ENCODE measurements at regions not wholly inside any gene's neighbourhood (a gene's known extent, or its start where the extent isn't known, plus 50 kb on each side); places are given as distances from the start of the nearest gene placed in this dataset.

- no peak for TF ChIP-seq CTCF (IDR thresholded peaks at IDR 0.05; ENCODE audit: control extremely low read depth, extremely low read depth, low read depth, missing control alignments)
- peak; percentile 9 for DNase-seq (ENCODE audit: extremely low spot score)
- CTCF ChIA-PET = interaction anchor here (1.0 to 1.6 kb wide), 2 partner anchors 9 to 31 kb away, joined by 3 to 4 read pairs; no protein-coding TSS in a partner anchor
- POLR2A ChIA-PET = no interaction called here
These were observed 224.7 kb upstream of the SATB1 start for GRCh38 chr3:18649666-18650363.

- no peak for DNase-seq (ENCODE audit: extremely low spot score)
- CTCF ChIA-PET = interaction anchor here (0.7 to 2.0 kb wide), 5 partner anchors 8 to 62 kb away, joined by 3 to 7 read pairs (median 3); no protein-coding TSS in a partner anchor
- POLR2A ChIA-PET = no interaction called here
- no peak for TF ChIP-seq CTCF (IDR thresholded peaks at IDR 0.05; ENCODE audit: control extremely low read depth, extremely low read depth, low read depth, missing control alignments)
These were observed 223.8 kb upstream of the SATB1 start for GRCh38 chr3:18648868-18649462.

GRCh38 chr3:18648159-18648558 is 223.0 kb upstream of the SATB1 start:
- no peak for DNase-seq (ENCODE audit: extremely low spot score)
- no peak for TF ChIP-seq CTCF (IDR thresholded peaks at IDR 0.05; ENCODE audit: control extremely low read depth, extremely low read depth, low read depth, missing control alignments)
- ChIA-PET CTCF (interaction anchor here (0.7 to 2.0 kb wide), 3 partner anchors 9 to 63 kb away, joined by 3 to 7 read pairs (median 3); no protein-coding TSS in a partner anchor), POLR2A (no interaction called here)

GRCh38 chr3:18645619-18646018 is 220.5 kb upstream of the SATB1 start:
- DNase-seq (ENCODE audit: extremely low spot score) = no peak
- ChIA-PET CTCF (interaction anchor here (1.9 kb wide), 1 partner anchor 9 kb away, joined by 10 read pairs; no protein-coding TSS in a partner anchor), POLR2A (no interaction called here)
- no peak for TF ChIP-seq CTCF (IDR thresholded peaks at IDR 0.05; ENCODE audit: control extremely low read depth, extremely low read depth, low read depth, missing control alignments)

GRCh38 chr3:18643281-18643680 is 218.1 kb upstream of the SATB1 start:
- no peak for DNase-seq (ENCODE audit: extremely low spot score)
- CTCF ChIA-PET = no interaction called here
- TF ChIP-seq CTCF (IDR thresholded peaks at IDR 0.05; ENCODE audit: control extremely low read depth, extremely low read depth, low read depth, missing control alignments) = no peak
- POLR2A ChIA-PET = no interaction called here

GRCh38 chr3:18641916-18642315 is 216.8 kb upstream of the SATB1 start:
- no peak for DNase-seq (ENCODE audit: extremely low spot score)
- ChIA-PET CTCF (interaction anchor here (1.5 to 2.0 kb wide), 2 partner anchors 26 to 83 kb away, joined by 3 to 6 read pairs; no protein-coding TSS in a partner anchor), POLR2A (no interaction called here)
- TF ChIP-seq CTCF (IDR thresholded peaks at IDR 0.05; ENCODE audit: control extremely low read depth, extremely low read depth, low read depth, missing control alignments) = no peak

All from GM10248 (cell line).